H9 (cell line): ENCODE measurements at regions not wholly inside any gene's neighbourhood (a gene's known extent, or its start where the extent isn't known, plus 50 kb on each side); places are given as distances from the start of the nearest gene placed in this dataset.

Source experiments
- DNase-seq: peaks from one replicate; pipeline ENCODE4 v3.0.0-alpha.2; 2017
- H2AFZ ChIP-seq: one replicate; pipeline ENCODE4 v1.6.1; 2013; ENCODE audit warnings: mild to moderate bottlenecking, low read length, control low read depth, moderate library complexity
- H2AK5ac ChIP-seq: 2 replicates; pipeline ENCODE4 v1.6.1; 2013; ENCODE audit warnings: low read length, control low read depth, mixed read lengths; ENCODE audit not compliant: insufficient read length
- H2BK120ac ChIP-seq: one replicate; pipeline ENCODE4 v1.6.1; 2013; ENCODE audit warnings: low read depth, mild to moderate bottlenecking, low read length, control low read depth, inconsistent platforms; ENCODE audit not compliant: poor library complexity, severe bottlenecking
- H2BK12ac ChIP-seq: 2 replicates; pipeline ENCODE4 v1.6.1; 2013; ENCODE audit warnings: low read length, control low read depth, mixed read lengths, low read depth; ENCODE audit not compliant: insufficient read length
- H2BK15ac ChIP-seq: 2 replicates; pipeline ENCODE4 v1.6.1; 2013; ENCODE audit warnings: low read depth, low read length, control low read depth
- H2BK20ac ChIP-seq: one replicate; pipeline ENCODE4 v1.6.1; 2013; ENCODE audit warnings: low read depth, mild to moderate bottlenecking, low read length, control low read depth, inconsistent platforms; ENCODE audit not compliant: poor library complexity, severe bottlenecking
- H2BK5ac ChIP-seq: 2 replicates; pipeline ENCODE4 v1.6.1; 2013; ENCODE audit warnings: low read length, control low read depth, mixed read lengths; ENCODE audit not compliant: insufficient read length
- H3K14ac ChIP-seq: 2 replicates; pipeline ENCODE4 v1.6.1; 2013; ENCODE audit warnings: low read length, control low read depth; ENCODE audit not compliant: insufficient read depth
- H3K18ac ChIP-seq: 2 replicates; pipeline ENCODE4 v1.6.1; 2013; ENCODE audit warnings: low read depth, mild to moderate bottlenecking, mixed read lengths, low read length, control low read depth; ENCODE audit not compliant: insufficient read length
- H3K23ac ChIP-seq: 2 replicates; pipeline ENCODE4 v1.6.1; 2013; ENCODE audit warnings: low read length, control low read depth, mixed read lengths, low read depth; ENCODE audit not compliant: insufficient read length
- H3K23me2 ChIP-seq: 2 replicates; pipeline ENCODE4 v1.6.1; 2013; ENCODE audit warnings: low read depth, mild to moderate bottlenecking, mixed read lengths, low read length, control low read depth; ENCODE audit not compliant: insufficient read length, poor library complexity, severe bottlenecking
- H3K27ac ChIP-seq: 2 replicates; pipeline ENCODE4 v1.5.1; 2013; ENCODE audit warnings: low read length, control low read depth, mixed read lengths, low read depth; ENCODE audit not compliant: insufficient read length
- H3K27me3 ChIP-seq: 2 replicates; pipeline ENCODE4 v1.6.1; 2013; ENCODE audit warnings: low read length, control low read depth, inconsistent platforms; ENCODE audit not compliant: insufficient read depth
- H3K4ac ChIP-seq: 2 replicates; pipeline ENCODE4 v1.6.1; 2013; ENCODE audit warnings: low read depth, mild to moderate bottlenecking, control low read depth, inconsistent platforms, low read length, moderate library complexity
- H3K4me1 ChIP-seq: 2 replicates; pipeline ENCODE4 v1.6.1; 2013; ENCODE audit warnings: low read length, control low read depth, inconsistent platforms; ENCODE audit not compliant: insufficient read depth
- H3K4me2 ChIP-seq: 2 replicates; pipeline ENCODE4 v1.6.1; 2013; ENCODE audit warnings: low read length, control low read depth, mixed read lengths; ENCODE audit not compliant: insufficient read length, insufficient read depth
- H3K56ac ChIP-seq: 2 replicates; pipeline ENCODE4 v1.6.1; 2013; ENCODE audit warnings: low read depth, mild to moderate bottlenecking, mixed read lengths, low read length, control low read depth; ENCODE audit not compliant: insufficient read length
- H3K79me1 ChIP-seq: 2 replicates; pipeline ENCODE4 v1.6.1; 2013; ENCODE audit warnings: low read depth, mild to moderate bottlenecking, moderate library complexity, low read length, control low read depth, inconsistent platforms; ENCODE audit not compliant: insufficient read depth, poor library complexity, severe bottlenecking
- H3K79me2 ChIP-seq: 2 replicates; pipeline ENCODE4 v1.6.1; 2013; ENCODE audit warnings: low read length, control low read depth, inconsistent platforms; ENCODE audit not compliant: insufficient read depth
- H3K9ac ChIP-seq: 2 replicates; pipeline ENCODE4 v1.6.1; 2013; ENCODE audit warnings: low read length, control low read depth, mixed read lengths; ENCODE audit not compliant: insufficient read length; ENCODE audit errors: extremely low read depth
- H3K9me3 ChIP-seq: one replicate; pipeline ENCODE4 v1.6.1; 2013; ENCODE audit warnings: low read depth, low read length, inconsistent platforms; ENCODE audit not compliant: control insufficient read depth
- H3T11ph ChIP-seq: one replicate; pipeline ENCODE4 v1.6.1; 2013; ENCODE audit warnings: mild to moderate bottlenecking, low read length, control low read depth, inconsistent platforms
- H4K20me1 ChIP-seq: one replicate; pipeline ENCODE4 v1.6.1; 2013; ENCODE audit not compliant: control insufficient read depth, insufficient read length, insufficient read depth
- H4K5ac ChIP-seq: 2 replicates; pipeline ENCODE4 v1.6.1; 2013; ENCODE audit warnings: low read depth, mild to moderate bottlenecking, mixed read lengths, low read length, control low read depth; ENCODE audit not compliant: insufficient read length
- H4K8ac ChIP-seq: replicated peaks from 2 replicates; pipeline ENCODE4 v1.6.1; 2013; ENCODE audit warnings: low read length, control low read depth, mixed read lengths, low read depth; ENCODE audit not compliant: insufficient read length
- H4K91ac ChIP-seq: 2 replicates; pipeline ENCODE4 v1.6.1; 2013; ENCODE audit warnings: low read depth, mild to moderate bottlenecking, moderate library complexity, mixed read lengths, low read length, control low read depth; ENCODE audit not compliant: insufficient read length
- H3K27ac Mint-ChIP-seq, 3 experiments: 2 replicates in 2 of 3; 3 replicates in 1 of 3; pipeline ENCODE4 v1.8.0; 2020 to 2021; ENCODE audit warnings: mixed read lengths in 3 of 3, mild to moderate bottlenecking in 1 of 3, moderate library complexity in 1 of 3
- H3K27me3 Mint-ChIP-seq: 2 replicates; pipeline ENCODE4 v1.8.0; 2021; ENCODE audit warnings: low read depth, mild to moderate bottlenecking, moderate library complexity, mixed read lengths
- H3K36me3 Mint-ChIP-seq, 3 experiments: 2 replicates in 2 of 3; 3 replicates in 1 of 3; pipeline ENCODE4 v1.8.0; 2020 to 2021; ENCODE audit warnings: low read depth in 3 of 3, mixed read lengths in 3 of 3; ENCODE audit not compliant: insufficient read depth in 1 of 3
- H3K4me1 Mint-ChIP-seq, 2 experiments: 2 replicates each; pipeline ENCODE4 v1.8.0; 2020; ENCODE audit warnings: mixed read lengths in 2 of 2
- H3K4me3 Mint-ChIP-seq, 2 experiments: 2 replicates in 1 of 2; 3 replicates in 1 of 2; pipeline ENCODE4 v1.8.0; 2020 to 2021; ENCODE audit warnings: mild to moderate bottlenecking in 2 of 2, mixed read lengths in 2 of 2, moderate library complexity in 1 of 2
- H3K9me3 Mint-ChIP-seq, 2 experiments: 2 replicates in 1 of 2; 3 replicates in 1 of 2; pipeline ENCODE4 v1.8.0; 2020; ENCODE audit warnings: mild to moderate bottlenecking in 2 of 2, mixed read lengths in 2 of 2, moderate library complexity in 1 of 2
- CTCF ChIP-seq: fragments of 200-600 bp; sonication (generic); conservative IDR thresholded peaks from 3 replicates; pipeline ENCODE4 v1.8.0; 2021; ENCODE audit warnings: antibody characterized with exemption, mild to moderate bottlenecking
- WGBS: extraction: QIAGEN DNeasy Blood & Tissue Kit; methylation state at CpG from one replicate; pipeline ENCODE4 v1.1.7; 2013; ENCODE audit warnings: missing lambda C conversion rate, low lambda C conversion rate, mixed read lengths; ENCODE audit not compliant: insufficient read length; ENCODE audit errors: extremely low coverage; 5-methylcytosine and 5-hydroxymethylcytosine counted together

- H3K4me2 ChIP-seq = no peak overlapping the region
- no peak overlapping the region for H2BK120ac ChIP-seq
- no peak overlapping the region for H3K18ac ChIP-seq
- H3K23ac ChIP-seq = no peak overlapping the region
- H3K4ac ChIP-seq = no peak overlapping the region
- H4K20me1 ChIP-seq = no peaks in the 10 kb centered on the region
- Mint-ChIP-seq H3K27ac (no peak overlapping the region), H3K27me3 (no peaks in the 10 kb centered on the region), H3K9me3 (peaks cover 3% of the 10 kb centered on the region in 2 experiments; a peak in 2 of 5 replicates), H3K4me3 (no peak overlapping the region), H3K4me1 (peaks cover 3% of the 10 kb centered on the region in 2 experiments; a peak in 2 of 4 replicates), H3K36me3 (no peaks in the 10 kb centered on the region)
- H3K79me1 ChIP-seq = no peaks in the 10 kb centered on the region
- H3K27ac ChIP-seq = no peak overlapping the region
- no peak overlapping the region for H3K9ac ChIP-seq
- TF ChIP-seq CTCF = no peak
- no peak overlapping the region for H2AFZ ChIP-seq
- no peak overlapping the region for H2BK12ac ChIP-seq
- no peak overlapping the region for H4K5ac ChIP-seq
- no peak overlapping the region for H2AK5ac ChIP-seq
- no peak overlapping the region for H3K56ac ChIP-seq
- no peak overlapping the region for H2BK15ac ChIP-seq
- H2BK20ac ChIP-seq = no peak overlapping the region
- no peak overlapping the region for H3K14ac ChIP-seq
- no peaks in the 10 kb centered on the region for H3K9me3 ChIP-seq
- no peaks in the 10 kb centered on the region for H3K4me1 ChIP-seq
- no peak overlapping the region for H4K8ac ChIP-seq
- H3K27me3 ChIP-seq = no peaks in the 10 kb centered on the region
- H3K23me2 ChIP-seq = no peaks in the 10 kb centered on the region
- no peak for DNase-seq
- H4K91ac ChIP-seq = no peak overlapping the region
- WGBS = no CpG with 5 or more reads among the region's 1 CpG
- no peaks in the 10 kb centered on the region for H3K79me2 ChIP-seq
- no peak overlapping the region for H2BK5ac ChIP-seq
- no peak overlapping the region for H3T11ph ChIP-seq
Measured at GRCh38 chr1:96313216-96313615, 408.4 kb upstream of the PTBP2 start.
